ENCODE measurements at regions not wholly inside any gene's neighbourhood (a gene's known extent, or its start where the extent isn't known, plus 50 kb on each side); places are given as distances from the start of the nearest gene placed in this dataset.

GRCh38 chr5:9852671-9853070, 222.5 kb upstream of the TAS2R1 start:
- DNase-seq (ENCODE audit: low read depth, low spot score) (no peak), FAIRE-seq (no peak)
- no peaks in the 10 kb centered on the region for H3K9me3 ChIP-seq (ENCODE audit: control insufficient read depth, low read depth, low read length)
- no peak overlapping the region for H3K4me2 ChIP-seq (ENCODE audit: control insufficient read depth, extremely low read depth, insufficient read depth, low read depth, low read length)
- no peaks in the 10 kb centered on the region for H4K20me1 ChIP-seq (ENCODE audit: control insufficient read depth, extremely low read depth, insufficient read depth, low read length)
- H3K9ac ChIP-seq (ENCODE audit: control insufficient read depth, extremely low read depth, insufficient read depth, low read length), result no peak overlapping the region
- H3K79me2 ChIP-seq (ENCODE audit: control insufficient read depth, insufficient read depth, low read length), result no peaks in the 10 kb centered on the region
- no peaks in the 10 kb centered on the region for H3K9me1 ChIP-seq (ENCODE audit: control insufficient read depth, extremely low read depth, insufficient read depth, low read length)
- no peak overlapping the region for H3K4me3 ChIP-seq (ENCODE audit: control insufficient read depth in 2 of 3, extremely low read depth in 1 of 3, insufficient read depth in 2 of 3, low read depth in 1 of 3, low read length in 3 of 3)
- H3K27me3 ChIP-seq (ENCODE audit: control insufficient read depth, extremely low read depth, insufficient read depth, low read length), result no peaks in the 10 kb centered on the region
- dilution Hi-C loops (cut with MboI; ENCODE audit: extremely low pct_ligation_motif_present, low sequenced_read_pairs), result no loop called here
- no peak overlapping the region for H2AFZ ChIP-seq (ENCODE audit: control insufficient read depth, low read length)
- no peaks in the 10 kb centered on the region for H3K36me3 ChIP-seq (ENCODE audit: control insufficient read depth in 2 of 2, extremely low read depth in 1 of 2, insufficient read depth in 2 of 2, low read length in 2 of 2)
- no peaks in the 10 kb centered on the region for H3K4me1 ChIP-seq (ENCODE audit: control insufficient read depth, extremely low read depth, insufficient read depth, low read length)
- H3K27ac ChIP-seq (ENCODE audit: control insufficient read depth, insufficient read depth, low read length), result no peak overlapping the region
- TF ChIP-seq CTCF (optimal IDR thresholded peaks at IDR 0.05 in 1 of 3, IDR thresholded peaks at IDR 0.05 in 1 of 3, conservative IDR thresholded peaks at IDR 0.05 in 1 of 3; ENCODE audit: extremely low read depth in 1 of 3, insufficient read depth in 2 of 3, low read length in 3 of 3) (no peak), EZH2 (IDR thresholded peaks at IDR 0.05; ENCODE audit: low read length) (no peak)

- no peak overlapping the region for H2AFZ ChIP-seq (ENCODE audit: control insufficient read depth, low read length)
Measured at GRCh38 chr5:9851458-9851857, 221.3 kb upstream of the TAS2R1 start.

More at GRCh38 chr5:9851458-9851857, 221.3 kb upstream of the TAS2R1 start:
- no peaks in the 10 kb centered on the region for H3K79me2 ChIP-seq (ENCODE audit: control insufficient read depth, insufficient read depth, low read length)
- no peak for TF ChIP-seq EZH2 (IDR thresholded peaks at IDR 0.05; ENCODE audit: low read length)
- TF ChIP-seq CTCF (optimal IDR thresholded peaks at IDR 0.05 in 1 of 3, IDR thresholded peaks at IDR 0.05 in 1 of 3, conservative IDR thresholded peaks at IDR 0.05 in 1 of 3; ENCODE audit: extremely low read depth in 1 of 3, insufficient read depth in 2 of 3, low read length in 3 of 3), result peak in 1 of 3 experiments; percentile 38
- H4K20me1 ChIP-seq (ENCODE audit: control insufficient read depth, extremely low read depth, insufficient read depth, low read length), result no peaks in the 10 kb centered on the region
- H3K9me3 ChIP-seq (ENCODE audit: control insufficient read depth, low read depth, low read length), result no peaks in the 10 kb centered on the region
- H3K27me3 ChIP-seq (ENCODE audit: control insufficient read depth, extremely low read depth, insufficient read depth, low read length), result no peaks in the 10 kb centered on the region
- H3K36me3 ChIP-seq (ENCODE audit: control insufficient read depth in 2 of 2, extremely low read depth in 1 of 2, insufficient read depth in 2 of 2, low read length in 2 of 2), result no peaks in the 10 kb centered on the region
- no peaks in the 10 kb centered on the region for H3K4me1 ChIP-seq (ENCODE audit: control insufficient read depth, extremely low read depth, insufficient read depth, low read length)
- dilution Hi-C loops (cut with MboI; ENCODE audit: extremely low pct_ligation_motif_present, low sequenced_read_pairs), result no loop called here
- FAIRE-seq, result no peak
- no peak overlapping the region for H3K4me2 ChIP-seq (ENCODE audit: control insufficient read depth, extremely low read depth, insufficient read depth, low read depth, low read length)
- no peak overlapping the region for H3K9ac ChIP-seq (ENCODE audit: control insufficient read depth, extremely low read depth, insufficient read depth, low read length)
- DNase-seq (ENCODE audit: low read depth, low spot score), result no peak
- no peak overlapping the region for H3K27ac ChIP-seq (ENCODE audit: control insufficient read depth, insufficient read depth, low read length)
- H3K9me1 ChIP-seq (ENCODE audit: control insufficient read depth, extremely low read depth, insufficient read depth, low read length), result no peaks in the 10 kb centered on the region
- H3K4me3 ChIP-seq (ENCODE audit: control insufficient read depth in 2 of 3, extremely low read depth in 1 of 3, insufficient read depth in 2 of 3, low read depth in 1 of 3, low read length in 3 of 3), result no peak overlapping the region
